Activated CD8-positive, alpha-beta memory T cell treated with anti-CD3 and anti-CD28 coated beads for 48 hours (primary cell): ENCODE measurements at regions not wholly inside any gene's neighbourhood (a gene's known extent, or its start where the extent isn't known, plus 50 kb on each side); places are given as distances from the start of the nearest gene placed in this dataset.
"Not testable (repeated sequence)": the region's sequence is repeated elsewhere in the genome, so short reads cannot be mapped to it uniquely, and the experiment has no call there.

Source experiments
- DNase-seq, 3 experiments: peaks; one replicate each; pipeline ENCODE4 v3.0.0-alpha.2; 2020; ENCODE audit warnings: low read depth in 2 of 3, low spot score in 2 of 3

- DNase-seq: no peak
These were observed 57.3 kb upstream of the ADGRA3 start for GRCh38 chr4:22573198-22573597.

GRCh38 chr4:22573641-22574040 lies 57.8 kb upstream of the ADGRA3 start:
- no peak for DNase-seq

GRCh38 chr4:22574424-22574823 lies 58.6 kb upstream of the ADGRA3 start:
- no peak for DNase-seq

- no peak for DNase-seq
These were observed 59.0 kb upstream of the ADGRA3 start for GRCh38 chr4:22574880-22575279.

- no peak for DNase-seq
These were observed 71.4 kb upstream of the ADGRA3 start for GRCh38 chr4:22587253-22587652.

GRCh38 chr4:22593933-22594332 lies 78.1 kb upstream of the ADGRA3 start:
- no peak for DNase-seq

- no peak for DNase-seq
These were observed 79.8 kb upstream of the ADGRA3 start for GRCh38 chr4:22595684-22596083.

- DNase-seq: no peak
These were observed 80.5 kb upstream of the ADGRA3 start for GRCh38 chr4:22596409-22596808.

GRCh38 chr4:22597471-22597870 lies 81.6 kb upstream of the ADGRA3 start:
- no peak for DNase-seq

- not testable (repeated sequence) for DNase-seq
These were observed 82.5 kb upstream of the ADGRA3 start for GRCh38 chr4:22598113-22599047.

- DNase-seq: not testable (repeated sequence)
These were observed 83.5 kb upstream of the ADGRA3 start for GRCh38 chr4:22599228-22599928.

GRCh38 chr4:22599929-22600432 lies 84.1 kb upstream of the ADGRA3 start:
- not testable (repeated sequence) for DNase-seq

- DNase-seq: not testable (repeated sequence)
These were observed 85.8 kb upstream of the ADGRA3 start for GRCh38 chr4:22601638-22602037.

GRCh38 chr4:22607382-22607781 lies 85.4 kb upstream of the GBA3 start:
- peak in 1 of 3 experiments; percentile 2 for DNase-seq

GRCh38 chr4:22609951-22610525 lies 82.7 kb upstream of the GBA3 start:
- DNase-seq: not testable (repeated sequence)

- no peak for DNase-seq
These were observed 78.6 kb upstream of the GBA3 start for GRCh38 chr4:22614114-22614513.

- DNase-seq: no peak
These were observed 76.2 kb upstream of the GBA3 start for GRCh38 chr4:22616516-22616915.

GRCh38 chr4:22620144-22620543 lies 72.6 kb upstream of the GBA3 start:
- DNase-seq: not testable (repeated sequence)

GRCh38 chr4:22621970-22622369 lies 70.8 kb upstream of the GBA3 start:
- not testable (repeated sequence) for DNase-seq

- not testable (repeated sequence) for DNase-seq
These were observed 68.7 kb upstream of the GBA3 start for GRCh38 chr4:22624002-22624401.

- no peak for DNase-seq
These were observed 67.4 kb upstream of the GBA3 start for GRCh38 chr4:22625311-22625710.

- not testable (repeated sequence) for DNase-seq
These were observed 64.9 kb upstream of the GBA3 start for GRCh38 chr4:22627851-22628250.
